DMS79 (cell line): ENCODE measurements at regions not wholly inside any gene's neighbourhood (a gene's known extent, or its start where the extent isn't known, plus 50 kb on each side); places are given as distances from the start of the nearest gene placed in this dataset.
"Not testable (repeated sequence)": the region's sequence is repeated elsewhere in the genome, so short reads cannot be mapped to it uniquely, and the experiment has no call there.

ENCODE experiments used
- DNase-seq: peaks from one replicate; lab custom pipeline; 2025; lab: John Stamatoyannopoulos, UW

DNA sequence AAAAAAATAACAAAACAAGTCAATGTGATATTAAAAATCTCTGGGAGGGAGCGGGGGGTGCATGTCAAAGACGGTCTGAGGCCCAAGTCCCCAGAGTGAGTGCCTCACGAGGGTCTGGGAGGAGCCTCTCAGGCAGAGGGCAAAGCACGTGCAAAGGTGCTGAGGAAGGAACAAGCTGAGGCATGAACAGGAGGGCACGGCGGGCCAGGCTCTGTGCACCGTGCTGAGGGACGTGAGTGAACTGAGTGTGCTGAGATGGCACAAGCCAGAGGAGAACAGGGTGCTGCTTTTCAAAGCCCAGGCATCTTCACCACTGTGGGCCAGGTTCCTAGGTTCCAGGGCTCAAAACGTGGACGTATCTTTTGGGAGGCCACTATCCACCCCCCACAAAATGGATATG, 142.1 kb upstream of the PHACTR3 start:
- no peak for DNase-seq

DNA sequence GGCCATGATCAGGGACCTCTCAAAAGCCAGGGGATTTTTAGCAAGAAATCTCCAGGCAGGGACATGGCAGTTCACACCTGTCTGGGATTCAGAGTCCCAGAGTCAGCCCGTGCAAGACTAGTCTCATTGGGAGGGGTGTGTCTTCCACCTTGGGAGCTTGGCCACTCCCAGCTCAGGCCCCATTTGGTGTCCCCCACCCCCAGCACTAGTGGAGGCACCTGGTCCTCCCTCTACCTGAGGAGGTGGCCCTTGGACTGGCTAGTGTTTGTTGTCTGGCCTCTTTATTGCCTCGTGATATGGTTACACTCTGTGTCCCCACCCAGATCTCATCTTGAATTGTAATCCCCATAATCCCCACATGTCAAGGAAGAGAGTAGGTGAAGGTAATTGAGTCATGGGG, 140.8 kb upstream of the PHACTR3 start:
- no peak for DNase-seq

GRCh38 chr20:59466107-59466815, 138.1 kb upstream of the PHACTR3 start:
- no peak for DNase-seq

DNA sequence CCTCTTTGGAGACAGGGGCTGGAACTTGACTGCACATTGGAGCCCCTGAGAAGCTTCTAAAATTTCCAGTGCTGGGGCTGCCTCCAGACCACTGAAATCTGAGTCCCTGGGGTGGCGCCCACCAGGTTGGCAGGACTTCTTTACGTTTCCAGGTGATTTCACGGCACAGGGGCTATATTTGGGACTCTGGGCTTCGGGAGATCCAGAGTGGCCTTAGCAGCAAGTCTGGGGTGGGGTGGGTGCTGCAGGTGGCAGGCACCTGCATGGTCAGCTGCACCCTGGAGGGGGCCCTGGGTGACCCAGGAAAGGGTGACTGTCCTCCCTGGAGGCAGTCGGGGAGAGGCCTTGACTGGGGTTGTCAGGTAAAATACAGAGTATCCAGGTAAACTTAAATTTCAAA, 135.5 kb upstream of the PHACTR3 start:
- no peak for DNase-seq

GRCh38 chr20:59469267-59470252, 134.8 kb upstream of the PHACTR3 start:
- no peak for DNase-seq

DNA sequence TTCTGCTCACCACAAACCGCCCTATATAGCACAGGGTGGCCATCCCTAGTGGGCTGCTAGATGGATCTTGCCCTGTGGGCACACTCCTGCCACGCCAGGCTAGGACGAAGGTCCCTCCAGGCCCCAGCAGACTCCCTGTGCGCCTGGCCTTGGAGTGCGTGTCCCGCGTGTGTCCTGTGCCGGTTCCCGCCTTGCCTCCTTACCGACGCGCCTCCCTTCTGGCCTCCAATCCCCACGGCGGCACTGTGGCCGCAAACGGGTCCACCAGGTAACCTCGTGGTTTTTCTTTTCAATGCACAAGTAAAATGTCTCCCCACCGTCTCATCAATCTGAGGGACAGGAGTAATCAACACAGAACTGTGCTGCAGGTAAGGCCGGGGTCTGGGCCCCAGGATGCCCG, 133.8 kb upstream of the PHACTR3 start:
- no peak for DNase-seq

DNA sequence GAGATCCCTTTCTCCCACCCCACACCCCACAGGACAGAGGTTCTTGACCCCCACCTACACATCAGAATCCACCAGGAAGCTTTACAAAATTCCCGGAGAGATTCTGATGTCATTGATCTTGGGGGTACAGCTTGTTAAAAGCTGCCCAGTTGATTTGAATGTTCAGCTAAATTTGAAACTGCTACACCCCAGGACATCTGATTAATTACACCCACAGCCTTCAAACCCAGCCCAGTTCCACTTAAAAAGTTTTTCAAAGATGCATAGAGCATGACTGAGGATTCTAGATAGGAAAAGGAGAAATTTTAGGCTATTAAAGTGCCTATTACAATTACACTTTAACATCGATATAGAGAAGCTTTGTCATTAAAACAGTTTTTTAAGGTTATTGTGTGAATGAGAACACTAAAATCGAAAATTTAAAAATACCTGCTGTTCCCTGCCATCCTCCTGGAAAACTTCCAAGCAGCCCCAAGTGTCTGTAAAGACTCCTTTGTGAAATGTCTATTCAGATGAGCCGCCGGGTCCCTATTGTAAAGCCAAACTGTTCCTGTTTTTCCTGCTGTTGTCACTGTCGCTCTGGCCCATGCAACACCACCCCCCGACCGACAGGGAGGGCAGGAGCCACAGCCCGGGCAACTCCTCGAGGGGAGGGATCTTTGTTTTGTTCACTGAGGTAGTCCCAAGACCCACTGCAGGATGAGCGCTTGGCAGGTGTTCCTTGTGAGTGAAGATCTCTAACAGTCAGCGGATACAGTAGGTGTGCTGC, 132.5 kb upstream of the PHACTR3 start:
- DNase-seq: no peak

DNA sequence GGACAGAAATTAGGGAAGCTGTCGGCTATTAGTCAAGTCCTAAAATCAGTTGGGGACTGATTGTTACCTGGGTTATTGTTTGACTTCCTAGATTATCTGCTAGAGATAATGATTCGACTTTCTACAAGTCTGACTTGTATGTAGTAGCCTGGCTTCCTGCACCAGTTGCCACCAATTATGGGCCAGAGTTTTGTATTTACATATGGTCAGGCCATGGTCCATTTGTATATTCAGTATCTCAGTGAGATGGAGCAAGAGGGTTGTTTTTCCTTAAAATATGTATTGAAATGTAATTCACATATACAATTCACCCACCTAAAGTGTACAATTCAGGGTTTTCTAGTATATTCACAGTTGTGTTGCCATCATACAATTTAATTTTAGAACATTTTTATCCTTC, 130.6 kb upstream of the PHACTR3 start:
- no peak for DNase-seq

- no peak for DNase-seq
Measured at GRCh38 chr20:59481067-59481466, 123.3 kb upstream of the PHACTR3 start.

- no peak for DNase-seq
Measured at GRCh38 chr20:59481477-59482018, 122.8 kb upstream of the PHACTR3 start.

- no peak for DNase-seq
Measured at GRCh38 chr20:59482351-59483187, 121.8 kb upstream of the PHACTR3 start.

GRCh38 chr20:59483481-59483880, 120.9 kb upstream of the PHACTR3 start:
- no peak for DNase-seq

GRCh38 chr20:59484228-59484627, 120.1 kb upstream of the PHACTR3 start:
- DNase-seq: no peak

GRCh38 chr20:59485576-59486454, 118.5 kb upstream of the PHACTR3 start:
- DNase-seq: no peak

DNA sequence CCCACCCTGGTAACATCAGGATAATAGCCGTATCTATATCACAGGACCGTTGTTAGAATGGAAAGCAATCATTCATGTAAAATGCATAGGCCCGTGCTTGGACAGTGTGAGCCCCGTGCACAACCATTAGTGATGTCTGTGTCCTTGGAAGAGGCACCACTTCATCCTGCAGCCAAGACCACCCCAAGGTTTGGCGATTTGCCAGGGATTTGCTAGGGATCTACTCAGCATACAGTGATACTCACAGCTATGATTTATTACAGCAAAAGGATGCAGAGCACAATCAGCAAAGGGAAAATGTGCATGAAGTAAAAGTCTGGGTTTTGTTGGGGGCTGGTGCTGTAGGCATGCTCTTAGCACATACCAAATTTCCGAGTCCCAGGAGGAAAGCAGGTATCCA, 115.9 kb upstream of the PHACTR3 start:
- DNase-seq: not testable (repeated sequence)

DNA sequence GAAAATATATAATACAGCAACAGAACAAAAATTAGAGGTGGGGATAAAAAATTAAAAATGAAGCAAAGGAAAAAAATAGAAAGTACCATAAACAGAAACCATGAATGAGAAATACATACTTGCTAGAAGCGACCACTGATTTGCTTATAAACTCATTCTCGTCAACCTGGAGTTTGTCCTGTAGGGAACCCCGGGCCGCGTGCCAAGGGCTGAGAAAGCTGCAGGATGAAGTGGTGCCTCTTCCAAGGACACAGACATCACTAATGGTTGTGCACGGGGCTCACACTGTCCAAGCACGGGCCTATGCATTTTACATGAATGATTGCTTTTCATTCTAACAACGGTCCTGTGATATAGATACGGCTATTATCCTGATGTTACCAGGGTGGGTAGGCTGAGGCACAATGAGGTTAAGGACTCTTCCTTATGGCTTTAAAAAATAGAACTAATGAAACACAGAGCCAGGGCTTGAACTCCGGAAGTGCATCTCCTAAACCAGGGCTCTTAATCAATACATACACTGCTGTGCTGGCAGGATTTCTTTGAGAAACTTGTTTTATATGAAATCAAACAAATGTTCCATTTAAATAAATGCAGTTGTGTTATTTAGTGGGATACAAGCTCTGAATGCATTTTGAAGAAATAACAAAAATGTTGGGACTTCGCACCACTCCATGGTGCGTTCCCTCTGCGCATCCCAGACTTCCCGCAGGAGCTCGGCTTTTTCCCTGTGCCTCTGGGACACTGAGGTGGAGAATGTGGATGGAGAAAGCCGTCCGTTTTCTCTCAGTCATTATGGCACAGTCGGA, 113.9 kb upstream of the PHACTR3 start:
- not testable (repeated sequence) for DNase-seq

DNA sequence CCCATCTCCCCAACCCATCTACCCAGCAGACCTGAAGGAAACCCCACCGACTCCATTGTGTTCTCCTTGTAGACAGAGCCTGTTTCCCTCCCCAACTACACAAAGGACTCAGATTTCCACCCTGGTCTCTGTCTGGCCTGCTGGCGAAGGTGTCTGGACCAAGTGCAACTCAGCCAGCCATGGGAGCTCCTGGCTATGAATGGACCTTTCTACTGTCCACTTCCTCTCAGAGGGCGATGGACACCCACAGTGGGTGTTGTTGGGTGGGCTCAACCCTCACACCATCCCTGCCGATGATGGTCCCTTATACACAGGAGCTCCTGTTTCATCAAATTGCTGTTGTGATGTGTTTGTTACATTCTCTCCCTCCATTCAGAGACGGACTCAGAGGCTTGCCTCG, 112.5 kb upstream of the PHACTR3 start:
- no peak for DNase-seq

DNA sequence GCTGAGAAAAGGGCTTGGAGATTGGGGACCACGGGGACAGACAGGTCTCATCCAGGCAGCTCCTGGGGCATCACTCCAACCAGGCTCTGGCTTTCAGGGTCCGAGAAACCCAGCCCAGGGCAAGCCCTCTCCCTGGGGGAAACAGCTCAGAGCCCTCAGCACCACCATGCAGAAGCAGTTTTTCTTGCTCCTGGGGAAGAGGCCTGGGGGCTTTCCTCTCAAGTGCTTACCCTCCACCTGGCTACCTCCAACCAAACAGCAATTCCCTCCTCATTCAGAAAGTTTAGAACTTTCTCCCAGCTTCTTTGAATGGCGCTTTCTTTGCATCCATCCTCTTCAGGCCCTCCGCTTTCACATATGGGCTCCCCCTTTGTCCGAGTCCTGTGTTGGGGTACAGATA, 110.4 kb upstream of the PHACTR3 start:
- no peak for DNase-seq

DNA sequence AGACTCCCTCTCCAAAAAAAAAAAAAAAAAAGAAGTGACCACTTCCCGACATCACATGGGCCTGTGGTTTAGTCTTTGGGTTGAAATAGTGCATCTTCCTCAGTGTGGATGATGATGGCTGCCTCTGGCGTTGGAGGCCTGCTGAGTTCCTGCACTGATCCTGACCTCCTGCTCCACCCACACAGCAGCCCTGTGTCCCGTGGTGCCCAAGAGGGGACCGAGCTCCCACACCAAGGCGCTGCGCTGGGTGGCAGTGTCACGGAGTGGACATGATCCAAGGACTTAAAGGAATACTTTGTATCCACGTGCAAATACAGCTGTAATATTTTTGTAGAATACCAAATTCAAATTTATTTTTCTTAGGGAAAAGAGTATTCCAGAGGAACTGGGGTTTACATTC, 109.2 kb upstream of the PHACTR3 start:
- DNase-seq: no peak
